Liver (tissue), 3 donors: ENCODE measurements at regions not wholly inside any gene's neighbourhood (a gene's known extent, or its start where the extent isn't known, plus 50 kb on each side); places are given as distances from the start of the nearest gene placed in this dataset.

ENCODE experiments used
- EGR1 ChIP-seq, 2 donors: IDR thresholded peaks; 2 replicates each; pipeline ENCODE4 v1.6.1; 2016 to 2018; ENCODE audit warnings: antibody characterized with exemption in 2 of 2, low read depth in 2 of 2
- JUND ChIP-seq, 2 donors: IDR thresholded peaks; 2 replicates each; pipeline ENCODE4 v1.6.1; 2016; ENCODE audit warnings: antibody characterized with exemption in 2 of 2
- MAX ChIP-seq: IDR thresholded peaks from 2 replicates; pipeline ENCODE4 v1.6.1; 2016; ENCODE audit warnings: antibody characterized with exemption
- RAD21 ChIP-seq, 2 donors: IDR thresholded peaks; 2 replicates each; pipeline ENCODE4 v1.6.1; 2016; ENCODE audit warnings: antibody characterized with exemption in 2 of 2, mild to moderate bottlenecking in 2 of 2
- REST ChIP-seq: IDR thresholded peaks from 2 replicates; pipeline ENCODE4 v1.6.1; 2016; ENCODE audit warnings: antibody characterized with exemption, mild to moderate bottlenecking
- RXRA ChIP-seq, 2 donors: IDR thresholded peaks; 2 replicates each; pipeline ENCODE4 v1.6.1; 2017 to 2018; ENCODE audit warnings: antibody characterized with exemption in 2 of 2, mild to moderate bottlenecking in 1 of 2
- SP1 ChIP-seq: IDR thresholded peaks from 2 replicates; pipeline ENCODE4 v1.6.1; 2018; ENCODE audit warnings: antibody characterized with exemption, mild to moderate bottlenecking
- TAF1 ChIP-seq: conservative IDR thresholded peaks from 2 replicates; pipeline ENCODE4 v1.6.1; 2016; ENCODE audit warnings: antibody characterized with exemption, mild to moderate bottlenecking
- YY1 ChIP-seq: IDR thresholded peaks from 2 replicates; pipeline ENCODE4 v1.6.1; 2016; ENCODE audit warnings: antibody characterized with exemption, mild to moderate bottlenecking
- TF ChIP-seq, protein P1 (sequence below): fragments of 150-350 bp; IDR thresholded peaks from 2 replicates; pipeline ENCODE4 v1.5.1; 2017; ENCODE audit warnings: improper control_type of control experiment, low read depth, low read length; ENCODE audit not compliant: missing input control
- TF ChIP-seq, protein P2 (sequence below): IDR thresholded peaks from 2 replicates; pipeline ENCODE4 v1.6.1; 2016; ENCODE audit warnings: antibody characterized with exemption
- donor health status: healthy.
- donor health status: healthy.

- TF ChIP-seq, protein P1, sequence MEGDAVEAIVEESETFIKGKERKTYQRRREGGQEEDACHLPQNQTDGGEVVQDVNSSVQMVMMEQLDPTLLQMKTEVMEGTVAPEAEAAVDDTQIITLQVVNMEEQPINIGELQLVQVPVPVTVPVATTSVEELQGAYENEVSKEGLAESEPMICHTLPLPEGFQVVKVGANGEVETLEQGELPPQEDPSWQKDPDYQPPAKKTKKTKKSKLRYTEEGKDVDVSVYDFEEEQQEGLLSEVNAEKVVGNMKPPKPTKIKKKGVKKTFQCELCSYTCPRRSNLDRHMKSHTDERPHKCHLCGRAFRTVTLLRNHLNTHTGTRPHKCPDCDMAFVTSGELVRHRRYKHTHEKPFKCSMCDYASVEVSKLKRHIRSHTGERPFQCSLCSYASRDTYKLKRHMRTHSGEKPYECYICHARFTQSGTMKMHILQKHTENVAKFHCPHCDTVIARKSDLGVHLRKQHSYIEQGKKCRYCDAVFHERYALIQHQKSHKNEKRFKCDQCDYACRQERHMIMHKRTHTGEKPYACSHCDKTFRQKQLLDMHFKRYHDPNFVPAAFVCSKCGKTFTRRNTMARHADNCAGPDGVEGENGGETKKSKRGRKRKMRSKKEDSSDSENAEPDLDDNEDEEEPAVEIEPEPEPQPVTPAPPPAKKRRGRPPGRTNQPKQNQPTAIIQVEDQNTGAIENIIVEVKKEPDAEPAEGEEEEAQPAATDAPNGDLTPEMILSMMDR = no peak
- peak in 1 of 2 donors; percentile 74 for TF ChIP-seq RXRA (IDR thresholded peaks at IDR 0.05)
- TF ChIP-seq RAD21 (IDR thresholded peaks at IDR 0.05) = peak in 1 of 2 donors; percentile 18
- TF ChIP-seq REST = peak; percentile 32
- TF ChIP-seq TAF1 = no peak
- peak; percentile 32 for TF ChIP-seq YY1
- TF ChIP-seq, protein P2, sequence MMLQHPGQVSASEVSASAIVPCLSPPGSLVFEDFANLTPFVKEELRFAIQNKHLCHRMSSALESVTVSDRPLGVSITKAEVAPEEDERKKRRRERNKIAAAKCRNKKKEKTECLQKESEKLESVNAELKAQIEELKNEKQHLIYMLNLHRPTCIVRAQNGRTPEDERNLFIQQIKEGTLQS = no peak
- no peak for TF ChIP-seq MAX
- TF ChIP-seq EGR1 (IDR thresholded peaks at IDR 0.05; ENCODE audit: low read depth in 2 of 2) = no peak
- peak; percentile 23 for TF ChIP-seq SP1
- TF ChIP-seq JUND (IDR thresholded peaks at IDR 0.05) = no peak
Measured at GRCh38 chr2:242075696-242076095, 206.2 kb downstream of the RTP5 start.
